Peyer's patch (tissue), 4 donors: ENCODE measurements at regions not wholly inside any gene's neighbourhood (a gene's known extent, or its start where the extent isn't known, plus 50 kb on each side); places are given as distances from the start of the nearest gene placed in this dataset.

Experiments
- CTCF ChIP-seq, 6 experiments: fragments of 450-650 bp in 4 of 6; fragments of 200-600 bp in 2 of 6; sonication (generic) in 1 of 6; IDR thresholded peaks; one replicate each; pipeline ENCODE4 v1.5.1; 2017 to 2019; ENCODE audit warnings: antibody characterized with exemption in 6 of 6, mild to moderate bottlenecking in 3 of 6, moderate library complexity in 1 of 6
- POLR2A ChIP-seq, 2 donors: fragments of 450-650 bp; IDR thresholded peaks; one replicate each; pipeline ENCODE4 v1.5.1; 2017; ENCODE audit warnings: antibody characterized with exemption in 2 of 2, mild to moderate bottlenecking in 2 of 2, moderate library complexity in 2 of 2

- no peak for TF ChIP-seq POLR2A (IDR thresholded peaks at IDR 0.05)
- TF ChIP-seq CTCF (IDR thresholded peaks at IDR 0.05), result no peak
Measured at GRCh38 chr1:90850181-90850897, 133.2 kb upstream of the BARHL2 start.
